SJSA1 (cell line): ENCODE measurements at regions not wholly inside any gene's neighbourhood (a gene's known extent, or its start where the extent isn't known, plus 50 kb on each side); places are given as distances from the start of the nearest gene placed in this dataset.

Experiments used
- DNase-seq, 2 experiments: peaks; one replicate each; pipeline ENCODE4 v3.0.0-alpha.2; 2015 to 2020; ENCODE audit warnings: low spot score in 2 of 2, low read depth in 1 of 2
- H3K27ac ChIP-seq: fragments of 250-450 bp; sonication (Bioruptor Pico); 2 replicates; pipeline ENCODE4 v1.5.1; 2020; ENCODE audit warnings: mild to moderate bottlenecking, moderate library complexity
- H3K27me3 ChIP-seq: fragments of 250-450 bp; sonication (Bioruptor Pico); replicated peaks from 2 replicates; pipeline ENCODE4 v1.5.1; 2020; ENCODE audit warnings: mild to moderate bottlenecking, moderate library complexity
- H3K36me3 ChIP-seq: fragments of 250-450 bp; sonication (Bioruptor Pico); 2 replicates; pipeline ENCODE4 v1.5.1; 2020; ENCODE audit warnings: mild to moderate bottlenecking
- H3K4me1 ChIP-seq: fragments of 250-450 bp; sonication (Bioruptor Pico); replicated peaks from 2 replicates; pipeline ENCODE4 v1.6.1; 2021; ENCODE audit warnings: mild to moderate bottlenecking
- H3K4me3 ChIP-seq: fragments of 250-450 bp; sonication (Bioruptor Pico); 2 replicates; pipeline ENCODE4 v1.5.1; 2020; ENCODE audit warnings: mild to moderate bottlenecking
- H3K9me3 ChIP-seq: fragments of 250-450 bp; sonication (Bioruptor Pico); replicated peaks from 2 replicates; pipeline ENCODE4 v1.5.1; 2020; ENCODE audit warnings: mild to moderate bottlenecking

GRCh38 chr17:55829995-55830612, 79.3 kb downstream of the PCTP start:
- DNase-seq, result no peak
- Histone ChIP-seq H3K9me3 (no peaks in the 10 kb centered on the region), H3K4me1 (no peaks in the 10 kb centered on the region)

GRCh38 chr17:55830699-55831471, 80.0 kb downstream of the PCTP start:
- no peaks in the 10 kb centered on the region for H3K36me3 ChIP-seq
- DNase-seq, result no peak
- H3K9me3 ChIP-seq, result no peaks in the 10 kb centered on the region
- no peaks in the 10 kb centered on the region for H3K4me1 ChIP-seq
- H3K27ac ChIP-seq, result no peak overlapping the region
- H3K4me3 ChIP-seq, result no peak overlapping the region
- H3K27me3 ChIP-seq, result peaks cover 4% of the 10 kb centered on the region; the same call in 1 of the 2 replicates

More at GRCh38 chr17:55829995-55830612, 79.3 kb downstream of the PCTP start:
- Histone ChIP-seq H3K27me3 (peaks cover 4% of the 10 kb centered on the region; the same call in 1 of the 2 replicates), H3K36me3 (no peaks in the 10 kb centered on the region), H3K27ac (no peak overlapping the region), H3K4me3 (no peak overlapping the region)

DNA sequence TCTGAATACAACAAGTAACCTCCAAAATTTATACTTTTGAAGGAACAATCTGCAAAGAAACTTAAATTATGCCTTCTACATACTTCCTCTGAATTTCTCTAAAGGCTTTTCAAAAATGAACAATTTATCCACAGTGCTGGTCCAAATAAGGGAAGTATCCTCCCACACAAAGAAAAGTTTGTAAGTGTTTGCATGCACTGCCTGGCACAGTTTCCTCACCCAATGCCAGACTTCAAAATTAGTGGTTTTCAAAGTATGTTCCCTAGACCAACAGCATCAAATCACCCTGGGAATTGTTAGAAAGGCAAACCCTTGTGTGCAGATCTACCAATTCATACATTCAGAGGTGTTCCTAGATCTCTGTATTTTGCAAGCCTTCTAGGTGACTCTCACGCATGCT, 82.5 kb downstream of the PCTP start:
- Histone ChIP-seq H3K4me3 (no peak overlapping the region), H3K9me3 (no peaks in the 10 kb centered on the region), H3K27me3 (peaks cover 4% of the 10 kb centered on the region; the same call in 1 of the 2 replicates), H3K4me1 (no peaks in the 10 kb centered on the region), H3K36me3 (no peaks in the 10 kb centered on the region), H3K27ac (no peak overlapping the region)
- no peak for DNase-seq

DNA sequence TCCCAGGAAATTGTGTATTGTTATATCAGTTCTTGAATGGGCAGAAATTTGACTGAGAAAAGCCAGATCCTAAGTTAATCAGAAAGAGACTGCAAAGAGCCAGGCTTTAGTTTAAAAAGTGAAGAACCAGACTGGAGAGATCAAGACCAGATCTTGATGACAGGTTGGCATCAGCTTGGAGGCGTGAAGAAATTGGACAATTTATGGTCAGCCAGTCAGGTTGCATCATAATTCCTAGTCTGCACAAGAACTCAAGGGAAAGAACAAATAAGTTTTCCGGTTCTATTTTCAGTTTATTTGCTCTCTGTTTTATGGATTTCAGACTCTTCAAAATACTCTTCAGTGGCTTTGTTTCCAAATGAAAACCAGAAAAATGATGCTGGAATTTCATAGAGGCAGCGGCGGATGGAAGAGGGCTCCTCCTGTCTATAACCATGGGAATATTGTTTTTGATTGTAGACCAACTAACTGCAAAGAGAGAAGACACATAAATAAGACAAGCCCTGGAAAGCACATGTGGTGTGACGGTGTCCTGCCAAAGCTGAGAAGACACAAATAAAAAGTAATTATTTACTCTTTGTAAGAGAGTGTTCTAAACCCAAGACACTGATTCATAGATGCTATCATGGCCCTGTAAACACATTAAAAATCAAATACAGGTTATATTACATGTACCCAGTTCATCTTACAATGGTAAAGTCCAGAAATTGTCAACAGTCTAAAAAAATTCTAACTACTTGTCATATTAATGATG, 91.7 kb downstream of the PCTP start:
- H3K4me3 ChIP-seq, result no peak overlapping the region
- H3K27ac ChIP-seq, result no peak overlapping the region
- H3K4me1 ChIP-seq, result peaks cover 7% of the 10 kb centered on the region
- no peaks in the 10 kb centered on the region for H3K9me3 ChIP-seq
- no peaks in the 10 kb centered on the region for H3K36me3 ChIP-seq
- no peak for DNase-seq
- H3K27me3 ChIP-seq, result no peaks in the 10 kb centered on the region

- Histone ChIP-seq H3K36me3 (no peaks in the 10 kb centered on the region), H3K9me3 (no peaks in the 10 kb centered on the region), H3K27ac (no peak overlapping the region), H3K27me3 (no peaks in the 10 kb centered on the region), H3K4me1 (peaks cover 7% of the 10 kb centered on the region), H3K4me3 (no peak overlapping the region)
- DNase-seq, result no peak
These were observed 92.9 kb downstream of the PCTP start for GRCh38 chr17:55843785-55844184.

GRCh38 chr17:55845385-55845784, 94.5 kb downstream of the PCTP start:
- peak; percentile 86 to 89 for DNase-seq
- no peak overlapping the region for H3K27ac ChIP-seq
- no peaks in the 10 kb centered on the region for H3K36me3 ChIP-seq
- no peaks in the 10 kb centered on the region for H3K9me3 ChIP-seq
- peak overlapping the region; percentile 10; the same call in 1 of the 2 replicates for H3K4me3 ChIP-seq
- H3K4me1 ChIP-seq, result peaks cover 7% of the 10 kb centered on the region
- H3K27me3 ChIP-seq, result no peaks in the 10 kb centered on the region

DNA sequence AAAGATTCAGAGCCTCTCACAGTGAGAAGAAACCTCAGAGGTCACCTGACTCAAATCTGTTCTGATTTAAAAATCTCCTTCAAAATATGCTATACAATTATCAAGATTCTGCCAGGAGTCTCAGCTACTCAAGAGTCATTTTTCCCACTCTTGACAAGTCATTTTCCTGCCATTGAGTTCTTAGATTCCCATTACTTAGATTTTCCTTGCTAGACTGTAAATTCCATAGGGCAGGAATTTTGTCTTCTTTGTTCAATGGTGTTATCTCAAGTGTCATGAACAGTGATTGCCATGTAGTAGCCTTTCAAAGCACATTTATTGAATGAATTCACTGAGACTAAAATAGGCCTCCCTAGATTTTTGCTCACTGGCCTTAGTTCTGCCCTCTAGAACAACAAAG, 95.9 kb downstream of the PCTP start:
- no peaks in the 10 kb centered on the region for H3K27me3 ChIP-seq
- no peaks in the 10 kb centered on the region for H3K9me3 ChIP-seq
- no peaks in the 10 kb centered on the region for H3K36me3 ChIP-seq
- H3K4me3 ChIP-seq, result no peak overlapping the region
- no peak overlapping the region for H3K27ac ChIP-seq
- H3K4me1 ChIP-seq, result peaks cover 7% of the 10 kb centered on the region
- DNase-seq, result no peak

- DNase-seq, result no peak
- no peaks in the 10 kb centered on the region for H3K9me3 ChIP-seq
- H3K4me1 ChIP-seq, result no peaks in the 10 kb centered on the region
- no peak overlapping the region for H3K4me3 ChIP-seq
- H3K27ac ChIP-seq, result no peak overlapping the region
- H3K36me3 ChIP-seq, result no peaks in the 10 kb centered on the region
- no peaks in the 10 kb centered on the region for H3K27me3 ChIP-seq
These were observed 101.9 kb downstream of the PCTP start for GRCh38 chr17:55852734-55853133.

DNA sequence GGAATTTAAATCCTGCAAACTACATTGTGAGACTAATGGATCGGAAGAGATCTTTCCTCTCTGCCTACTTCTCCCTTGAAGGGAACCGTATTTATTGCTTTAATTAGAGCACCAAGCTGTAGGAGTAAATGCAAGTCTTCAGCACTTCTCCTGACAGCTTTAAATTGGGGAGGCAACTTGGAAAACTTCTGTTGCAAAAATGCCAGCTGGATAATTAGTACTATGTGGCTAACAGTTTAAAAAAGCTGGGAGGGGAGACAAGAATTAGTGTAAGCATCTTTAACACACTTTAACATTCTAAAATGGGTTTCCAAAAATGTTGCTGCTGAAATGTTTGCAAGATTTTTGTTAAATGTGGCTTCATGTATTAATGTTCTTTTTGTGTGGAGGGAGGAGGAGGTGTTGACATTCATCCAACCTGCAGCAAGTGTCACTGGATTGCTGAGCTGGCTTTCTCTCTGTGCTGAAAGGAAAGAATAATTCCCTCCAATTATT, 108.5 kb downstream of the PCTP start:
- DNase-seq, result no peak
- Histone ChIP-seq H3K9me3 (no peaks in the 10 kb centered on the region), H3K27me3 (no peaks in the 10 kb centered on the region), H3K27ac (no peak overlapping the region), H3K4me1 (no peaks in the 10 kb centered on the region), H3K36me3 (no peaks in the 10 kb centered on the region), H3K4me3 (no peak overlapping the region)

DNA sequence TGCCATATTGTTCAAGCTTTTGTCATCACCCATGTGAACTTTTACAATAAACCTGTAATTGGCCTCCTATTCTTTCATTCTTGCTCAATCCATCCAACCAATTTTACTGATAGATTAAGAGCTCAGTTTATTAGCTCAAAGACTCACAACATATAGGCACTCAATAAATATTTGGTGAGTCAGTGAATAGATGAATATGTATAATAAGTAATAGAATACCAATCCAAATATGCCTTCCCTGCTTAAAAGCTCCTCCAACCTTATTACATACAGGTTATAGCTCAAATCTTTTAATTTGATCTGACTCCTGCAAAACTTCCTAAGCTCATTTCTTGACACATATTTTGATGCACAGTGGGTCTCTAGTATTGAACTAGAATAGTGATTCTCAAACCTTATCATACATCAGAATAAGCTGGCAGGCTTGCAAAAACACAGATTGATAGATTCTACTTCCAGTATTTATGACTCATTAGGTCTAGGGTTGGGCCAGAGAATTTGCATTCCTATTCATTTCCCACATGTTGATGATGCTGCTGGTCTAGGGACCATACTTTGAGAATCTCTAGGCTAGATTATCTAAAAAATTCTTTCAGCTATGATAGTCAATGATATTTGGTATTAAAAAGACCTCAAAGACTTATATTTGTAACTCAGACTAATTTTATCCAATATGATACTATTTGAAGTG, 114.4 kb downstream of the PCTP start:
- no peaks in the 10 kb centered on the region for H3K4me1 ChIP-seq
- no peaks in the 10 kb centered on the region; the same call in 1 of the 2 replicates for H3K27me3 ChIP-seq
- H3K36me3 ChIP-seq, result no peaks in the 10 kb centered on the region
- DNase-seq, result no peak
- H3K27ac ChIP-seq, result no peak overlapping the region
- no peak overlapping the region for H3K4me3 ChIP-seq
- peaks cover 4% of the 10 kb centered on the region; the same call in 1 of the 2 replicates for H3K9me3 ChIP-seq

- no peak overlapping the region for H3K27ac ChIP-seq
- DNase-seq, result no peak
- H3K9me3 ChIP-seq, result peaks cover 4% of the 10 kb centered on the region; the same call in 1 of the 2 replicates
- no peak overlapping the region for H3K4me3 ChIP-seq
- H3K27me3 ChIP-seq, result peaks cover 5% of the 10 kb centered on the region
- H3K36me3 ChIP-seq, result no peaks in the 10 kb centered on the region
- H3K4me1 ChIP-seq, result no peaks in the 10 kb centered on the region
These were observed 119.2 kb downstream of the PCTP start for GRCh38 chr17:55870044-55870443.

DNA sequence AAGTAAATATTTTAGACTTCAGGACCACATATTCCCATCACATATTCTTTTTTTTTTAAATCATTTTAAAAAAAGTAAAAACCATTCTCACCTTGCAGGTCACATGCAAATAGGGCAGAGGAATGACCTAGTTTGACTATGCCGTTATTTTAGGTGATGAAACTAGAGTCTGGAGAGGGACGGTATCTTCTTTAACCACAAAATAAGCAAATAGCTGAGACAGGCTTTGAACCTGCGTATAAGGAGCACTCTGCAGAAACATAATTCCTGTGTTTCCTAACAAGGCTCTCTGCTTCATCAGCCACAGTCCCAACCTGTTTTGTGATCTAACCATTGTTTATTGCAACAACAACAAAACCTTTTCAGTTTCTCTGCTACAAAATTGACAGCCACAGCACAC, 121.5 kb downstream of the PCTP start:
- DNase-seq, result no peak
- H3K36me3 ChIP-seq, result no peaks in the 10 kb centered on the region
- no peak overlapping the region for H3K27ac ChIP-seq
- H3K27me3 ChIP-seq, result peaks cover 5% of the 10 kb centered on the region
- no peaks in the 10 kb centered on the region; the same call in 1 of the 2 replicates for H3K9me3 ChIP-seq
- no peaks in the 10 kb centered on the region for H3K4me1 ChIP-seq
- no peak overlapping the region for H3K4me3 ChIP-seq

- Histone ChIP-seq H3K27me3 (peaks cover 5% of the 10 kb centered on the region; the same call in 1 of the 2 replicates), H3K4me1 (no peaks in the 10 kb centered on the region), H3K36me3 (no peaks in the 10 kb centered on the region), H3K4me3 (no peak overlapping the region), H3K9me3 (no peaks in the 10 kb centered on the region; the same call in 1 of the 2 replicates), H3K27ac (no peak overlapping the region)
- no peak for DNase-seq
These were observed 122.3 kb downstream of the PCTP start for GRCh38 chr17:55873017-55873758.
